NCI-H1105 treated with DMSO at 0.1 percent for 48 hours (cell line): ENCODE measurements at regions not wholly inside any gene's neighbourhood (a gene's known extent, or its start where the extent isn't known, plus 50 kb on each side); places are given as distances from the start of the nearest gene placed in this dataset.
"Not testable (repeated sequence)": the region's sequence is repeated elsewhere in the genome, so short reads cannot be mapped to it uniquely, and the experiment has no call there.

ENCODE experiments used
- DNase-seq: peaks from one replicate; lab custom pipeline; 2025; lab: John Stamatoyannopoulos, UW

DNA sequence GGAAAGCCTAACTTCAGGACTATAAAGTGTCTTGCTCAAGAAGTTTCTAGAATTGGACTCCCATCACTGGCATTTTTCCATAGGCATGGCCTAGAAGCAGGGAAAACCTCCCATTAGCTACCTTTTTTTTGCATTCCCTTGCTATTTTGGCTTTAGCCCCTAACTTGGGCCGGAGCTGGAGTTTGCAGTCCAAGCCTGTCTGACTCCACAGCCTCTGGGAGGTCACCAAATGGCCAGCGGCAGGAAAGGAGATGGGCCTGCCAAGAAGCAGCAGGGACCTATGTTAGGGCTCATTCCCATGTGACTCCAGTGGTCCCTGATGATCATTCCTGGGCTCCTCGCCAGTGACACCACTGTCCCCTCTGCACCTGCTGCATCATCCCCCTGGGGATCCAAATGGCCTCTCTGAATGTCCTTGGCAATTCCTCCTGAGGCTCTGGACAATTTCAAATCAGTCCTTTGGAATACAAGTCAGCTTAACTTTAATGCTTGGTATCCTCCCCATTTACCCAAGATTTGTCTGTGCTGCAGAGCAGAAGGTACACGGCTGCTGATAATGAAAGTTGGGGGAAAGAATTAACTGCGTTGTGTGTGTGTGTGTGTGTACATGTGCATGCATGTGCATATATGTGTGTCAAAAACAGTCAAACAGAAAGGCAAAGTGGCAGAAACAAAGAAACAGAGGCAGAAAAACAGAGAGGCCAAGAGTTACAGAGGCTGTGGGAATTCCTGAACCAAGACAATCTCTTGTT lies 69.8 kb upstream of the SERP2 start:
- no peak for DNase-seq

- no peak for DNase-seq
These were observed 69.2 kb upstream of the SERP2 start for GRCh38 chr13:44304433-44304725.

DNA sequence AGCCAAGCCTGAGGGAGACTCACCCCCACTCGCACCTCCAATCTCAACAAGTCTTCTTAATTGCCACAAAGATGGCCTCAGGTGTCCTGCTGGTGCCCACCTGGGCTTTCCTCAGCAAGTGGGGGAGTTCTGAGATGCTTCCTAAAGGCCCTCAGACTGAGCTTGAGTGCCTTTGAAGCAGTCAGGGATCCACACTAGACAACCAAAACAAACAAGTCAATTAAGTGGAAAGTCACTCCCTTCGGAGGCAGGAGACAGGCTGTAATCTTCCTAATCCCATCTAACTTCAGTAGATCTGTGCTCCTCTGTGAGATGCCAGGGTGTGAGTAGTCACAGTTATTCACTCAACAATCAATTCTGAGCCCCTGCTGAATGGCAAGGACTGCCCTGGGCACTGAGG lies 68.3 kb upstream of the SERP2 start:
- DNase-seq, result no peak

DNA sequence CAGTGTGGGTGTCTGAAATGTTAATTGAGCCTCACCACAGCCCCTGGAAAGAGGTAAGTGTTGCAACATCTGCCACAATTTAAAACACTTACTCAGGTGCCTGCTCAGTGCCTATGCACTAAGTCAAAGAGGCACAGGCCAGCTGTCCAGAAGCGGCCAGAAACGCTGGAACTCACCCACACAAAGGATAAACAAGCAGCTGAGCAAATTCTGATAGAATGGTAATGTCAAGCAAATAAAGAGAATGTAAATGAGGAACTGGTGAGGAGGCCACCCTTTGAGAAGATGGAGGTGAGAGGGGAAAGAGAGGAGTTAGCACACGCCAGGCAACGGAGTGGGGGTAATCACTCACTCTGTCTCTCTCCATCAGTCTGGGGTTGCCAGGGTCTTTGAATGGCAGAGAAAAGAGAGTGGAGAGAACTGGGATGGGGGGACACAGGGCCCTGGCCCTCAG lies 67.7 kb upstream of the SERP2 start:
- no peak for DNase-seq

DNA sequence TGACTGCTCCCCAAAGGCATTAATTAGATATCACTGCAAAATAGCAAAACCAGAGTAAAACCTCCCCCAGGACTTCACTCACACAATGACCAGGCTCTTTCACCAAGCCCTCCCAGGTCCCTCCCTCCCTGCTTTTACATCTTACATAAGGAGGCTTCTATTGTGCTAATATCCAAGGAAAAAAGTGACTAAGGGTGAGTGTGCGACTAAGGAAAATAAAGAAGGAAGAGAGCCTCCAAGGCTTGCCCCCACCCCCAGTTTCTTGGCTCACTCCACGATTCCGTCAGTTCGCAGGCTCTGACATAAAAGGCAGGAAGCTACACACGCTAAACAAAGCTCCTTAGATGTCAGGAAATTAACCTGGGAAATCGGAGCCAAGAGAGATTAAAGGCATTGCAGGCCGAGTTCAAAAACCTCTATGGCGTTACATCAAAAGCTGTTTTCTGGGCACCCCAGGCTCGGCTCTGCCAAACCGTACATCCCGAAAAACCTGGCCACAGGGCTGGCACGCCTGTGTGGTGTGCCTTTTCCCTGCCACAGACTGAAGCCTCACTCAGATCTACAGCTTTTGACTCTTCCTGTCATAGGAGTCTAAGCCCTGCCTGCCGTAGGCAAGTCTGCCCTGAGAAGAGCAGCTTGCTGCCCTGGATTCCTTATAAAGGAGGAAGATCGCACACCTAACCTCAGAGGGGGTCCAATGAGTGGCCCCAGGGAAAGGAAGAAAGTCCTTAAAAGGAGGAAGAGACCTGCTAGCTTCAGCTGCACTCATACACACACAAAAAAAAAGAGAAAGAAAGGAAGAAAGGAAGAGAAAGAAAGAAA lies 67.0 kb upstream of the SERP2 start:
- DNase-seq, result peak; percentile 7

- no peak for DNase-seq
These were observed 66.4 kb upstream of the SERP2 start for GRCh38 chr13:44307255-44307654.

GRCh38 chr13:44307844-44308243 lies 65.8 kb upstream of the SERP2 start:
- no peak for DNase-seq

- no peak for DNase-seq
These were observed 65.3 kb upstream of the SERP2 start for GRCh38 chr13:44308352-44308751.

- no peak for DNase-seq
These were observed 63.5 kb upstream of the SERP2 start for GRCh38 chr13:44309794-44310757.

- peak; percentile 24 for DNase-seq
These were observed 62.4 kb upstream of the SERP2 start for GRCh38 chr13:44311011-44311780.

GRCh38 chr13:44312131-44312530 lies 61.5 kb upstream of the SERP2 start:
- no peak for DNase-seq

GRCh38 chr13:44312834-44313551 lies 60.6 kb upstream of the SERP2 start:
- no peak for DNase-seq

- no peak for DNase-seq
These were observed 60.0 kb upstream of the SERP2 start for GRCh38 chr13:44313674-44314073.

DNA sequence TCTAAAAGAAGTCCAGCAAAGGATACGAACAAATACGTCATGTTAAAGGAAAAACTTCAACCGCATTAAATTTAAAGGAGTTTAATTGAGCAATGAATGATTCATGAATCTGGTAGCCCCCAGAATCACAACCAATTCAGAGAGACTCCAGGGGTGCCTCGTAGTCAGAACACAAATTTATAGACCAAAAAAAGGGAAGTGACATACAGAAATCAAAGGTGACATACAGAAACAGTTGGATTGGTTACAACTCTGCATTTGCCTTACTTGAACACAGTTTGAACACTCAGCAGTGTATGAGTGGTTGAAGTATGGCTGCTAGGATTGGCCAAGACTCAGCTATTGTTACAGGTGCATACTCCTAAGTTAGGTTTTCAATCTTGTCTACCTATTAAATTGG lies 59.5 kb upstream of the SERP2 start:
- DNase-seq, result not testable (repeated sequence)

DNA sequence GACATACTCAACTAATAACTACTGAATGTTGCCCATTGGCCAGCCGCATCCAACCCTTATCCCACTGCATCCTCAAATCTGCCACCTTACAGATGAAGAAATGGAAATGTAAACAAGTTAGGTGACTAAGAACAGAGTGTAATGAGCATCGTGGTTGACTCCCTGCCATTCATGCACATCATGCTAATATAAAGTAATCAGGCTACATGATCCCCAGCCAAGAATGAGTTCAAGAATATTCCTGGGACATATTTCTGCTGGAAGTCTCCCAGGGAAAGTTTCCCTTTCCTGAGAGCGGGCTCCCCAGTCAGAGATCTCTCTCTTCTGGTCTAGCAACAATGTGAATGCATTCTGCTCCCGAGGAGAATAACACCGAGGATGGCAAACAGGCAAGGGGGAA lies 55.9 kb upstream of the SERP2 start:
- no peak for DNase-seq

- DNase-seq, result peak; percentile 62
These were observed 55.5 kb upstream of the SERP2 start for GRCh38 chr13:44318161-44318560.

DNA sequence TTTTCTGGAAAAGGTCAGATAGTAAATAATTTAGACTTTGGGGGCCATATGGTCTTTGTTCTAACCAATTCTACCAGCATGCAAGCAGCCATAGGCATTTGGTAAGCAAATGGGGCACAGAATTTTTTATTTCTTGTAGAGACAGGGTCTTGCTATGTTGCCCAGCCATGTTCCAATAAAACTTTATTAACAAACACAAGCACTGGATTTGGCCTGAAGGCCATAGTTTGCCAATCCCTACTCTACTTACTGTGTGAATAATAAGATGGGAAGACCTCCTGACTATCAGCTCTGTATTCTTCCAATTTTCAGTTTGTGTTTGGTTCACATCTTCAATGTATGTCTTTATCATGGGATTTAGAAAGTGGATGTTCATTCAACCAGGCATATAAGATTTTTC lies 53.0 kb upstream of the SERP2 start:
- no peak for DNase-seq

GRCh38 chr13:44321961-44322360 lies 51.7 kb upstream of the SERP2 start:
- no peak for DNase-seq

DNA sequence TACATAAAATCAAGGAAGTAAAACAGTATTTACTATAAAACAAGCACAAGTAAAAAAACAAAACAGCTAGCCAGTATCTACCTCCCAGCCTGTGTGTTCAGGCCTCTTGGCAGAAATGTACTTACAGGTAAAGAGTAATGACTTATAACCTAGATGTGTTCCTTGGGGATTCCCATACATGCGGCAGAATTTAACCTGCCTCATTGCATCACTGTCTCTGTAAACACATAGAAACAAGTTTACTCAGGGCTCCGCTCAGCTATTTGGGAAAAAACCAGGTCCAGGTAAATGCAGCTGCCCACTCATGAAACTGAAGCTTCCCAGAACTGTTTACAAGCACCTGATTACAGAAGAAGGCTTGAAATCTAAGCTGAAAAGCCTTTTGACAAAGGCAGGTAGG lies 50.7 kb upstream of the SERP2 start:
- no peak for DNase-seq

DNA sequence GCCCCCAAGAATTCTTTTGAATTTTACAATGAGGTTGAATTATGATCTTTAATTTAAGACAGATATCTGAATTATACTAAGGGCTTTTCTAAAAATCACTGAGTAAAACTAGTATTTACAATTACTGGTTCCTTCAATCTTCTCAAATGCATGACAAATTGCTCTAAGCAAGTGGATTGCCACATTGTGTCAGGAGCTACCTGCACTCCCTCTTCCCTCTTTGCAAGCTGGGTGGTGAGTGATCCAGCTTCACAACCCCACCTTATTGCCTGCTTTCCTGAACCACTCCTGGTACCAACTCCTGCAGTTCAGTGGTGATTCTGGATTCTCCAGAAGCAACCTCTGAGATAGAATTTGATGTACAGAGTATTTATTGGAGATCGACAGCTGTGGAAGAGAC lies 49.9 kb upstream of the SERP2 start:
- DNase-seq, result no peak
